Stimulated activated CD4-positive, alpha-beta T cell treated with anti-CD3 and anti-CD28 coated beads, TNF-alpha, amount 100 ng/mL, for 1 hour (primary cell): ENCODE measurements at regions not wholly inside any gene's neighbourhood (a gene's known extent, or its start where the extent isn't known, plus 50 kb on each side); places are given as distances from the start of the nearest gene placed in this dataset.

Source experiments
- DNase-seq, 3 donors: peaks; one replicate each; pipeline ENCODE4 v3.0.0-alpha.2; 2020; ENCODE audit warnings: low read depth in 3 of 3, low spot score in 1 of 3

DNA sequence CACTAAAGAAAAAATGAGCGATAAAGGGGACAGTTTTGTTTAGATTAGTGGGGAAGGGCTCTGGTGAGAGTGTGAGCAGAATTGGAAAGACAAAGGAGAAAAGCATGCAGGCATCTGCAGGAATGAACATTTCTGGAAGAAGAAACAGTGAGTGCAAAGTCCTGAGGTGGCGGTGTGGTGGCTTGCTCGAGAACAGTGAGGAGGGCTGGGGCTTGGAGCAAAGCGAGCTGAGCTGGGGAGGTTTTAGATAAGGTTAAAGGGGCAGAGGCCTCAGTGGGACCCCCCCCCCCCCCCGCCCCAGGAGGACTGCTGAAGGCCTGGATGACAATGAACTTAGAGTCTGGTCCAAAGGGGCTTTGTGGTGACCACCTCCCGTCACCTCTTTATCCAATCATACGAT is 202.7 kb upstream of the MVB12B start:
- DNase-seq: no peak

DNA sequence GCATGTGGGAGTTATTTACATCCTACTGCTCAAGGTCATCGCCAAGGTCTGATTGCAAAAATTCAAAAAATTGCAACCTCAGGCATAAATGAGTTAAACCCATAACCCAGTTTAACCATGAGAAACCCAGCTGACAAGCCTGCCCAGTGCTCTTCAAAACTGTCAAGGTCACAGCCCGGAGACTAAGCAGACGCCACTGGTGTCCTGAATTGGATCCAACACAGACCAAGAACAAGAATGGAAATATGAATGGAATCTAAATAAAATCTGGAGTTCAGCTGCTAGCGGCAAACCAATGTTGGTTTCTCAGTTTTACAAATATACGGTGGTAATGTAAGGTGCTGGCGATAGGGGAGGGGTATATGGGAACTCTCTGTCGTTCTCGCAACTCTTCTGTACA is 201.5 kb upstream of the MVB12B start:
- no peak for DNase-seq

DNA sequence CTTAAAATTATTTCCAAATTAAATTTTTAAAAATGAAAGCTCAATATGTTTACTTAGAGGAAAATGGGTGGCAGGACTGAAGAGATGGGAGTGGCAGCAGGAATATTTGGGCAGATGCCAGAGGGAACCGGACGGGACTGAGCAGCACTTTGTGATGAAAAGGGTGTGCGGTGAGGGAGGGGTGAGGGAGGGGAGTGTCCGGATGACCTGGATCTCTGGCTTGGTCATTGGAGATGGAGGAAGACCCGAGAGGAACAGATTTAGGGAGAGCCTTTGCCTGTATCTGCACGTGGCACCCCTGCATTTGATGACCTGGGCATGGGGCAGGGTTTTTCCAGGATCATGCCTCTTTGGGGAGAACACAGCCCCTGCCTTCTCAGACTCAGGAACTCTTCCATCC is 201.1 kb upstream of the MVB12B start:
- no peak for DNase-seq

DNA sequence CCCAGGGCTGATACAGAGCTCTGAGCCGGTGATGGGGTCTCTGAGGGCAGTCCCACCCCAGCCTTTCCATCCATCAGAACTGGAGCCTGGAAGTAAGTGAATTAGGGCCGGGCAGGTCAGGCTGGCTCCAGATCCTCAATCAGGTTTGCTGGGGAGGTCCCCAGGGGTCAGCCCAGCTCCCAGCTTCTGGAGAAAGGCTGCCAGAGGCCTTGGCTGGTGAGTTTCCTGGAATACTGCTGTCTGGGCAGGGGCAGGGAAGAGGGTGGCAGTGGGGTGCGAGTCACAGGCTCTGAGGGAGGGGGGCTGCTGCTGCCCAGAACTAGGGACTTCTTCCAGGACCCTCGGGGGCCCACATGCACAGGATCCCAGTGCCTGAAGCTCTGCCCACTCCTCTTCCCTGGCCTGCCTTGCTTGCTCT is 200.6 kb upstream of the MVB12B start:
- DNase-seq: no peak

DNA sequence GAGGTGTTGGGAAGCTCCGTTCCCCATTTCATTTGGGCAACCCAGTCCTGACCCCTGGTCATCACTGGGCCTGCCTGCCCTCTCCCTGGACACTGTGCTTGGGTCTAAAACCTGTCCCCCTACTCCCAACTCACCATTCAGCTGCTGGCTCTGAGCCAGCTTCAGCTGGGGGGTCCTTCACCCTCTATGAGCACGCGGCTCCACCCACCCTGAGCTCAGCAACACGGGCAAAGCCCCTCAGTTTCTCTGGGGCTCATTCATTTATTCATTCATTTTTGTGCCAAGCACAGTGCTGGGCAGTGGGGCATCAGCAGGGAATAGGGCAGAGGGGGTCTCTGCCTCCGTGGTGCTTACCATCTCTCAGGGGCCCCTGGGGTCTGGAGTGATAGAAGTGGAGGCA is 199.8 kb upstream of the MVB12B start:
- no peak for DNase-seq

DNA sequence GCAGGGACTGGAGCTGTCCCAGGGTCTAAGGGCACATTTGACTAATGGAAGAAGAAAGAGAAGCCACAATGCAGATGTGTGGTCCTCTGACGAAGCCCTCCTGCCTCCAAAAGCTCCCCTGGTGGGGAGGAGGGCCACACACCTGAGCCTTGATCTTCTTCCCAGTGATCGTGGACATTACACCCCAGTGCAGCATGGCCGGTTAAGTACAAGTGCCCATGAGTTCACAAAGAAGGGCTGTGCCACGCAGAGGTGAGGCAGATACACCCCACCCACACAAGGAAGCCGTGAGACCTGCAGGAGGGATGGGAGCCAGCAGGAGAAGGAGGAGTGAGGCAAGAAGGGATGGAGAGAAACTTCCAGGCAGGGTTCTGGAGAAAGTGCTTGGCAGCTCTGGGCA is 199.0 kb upstream of the MVB12B start:
- no peak for DNase-seq

DNA sequence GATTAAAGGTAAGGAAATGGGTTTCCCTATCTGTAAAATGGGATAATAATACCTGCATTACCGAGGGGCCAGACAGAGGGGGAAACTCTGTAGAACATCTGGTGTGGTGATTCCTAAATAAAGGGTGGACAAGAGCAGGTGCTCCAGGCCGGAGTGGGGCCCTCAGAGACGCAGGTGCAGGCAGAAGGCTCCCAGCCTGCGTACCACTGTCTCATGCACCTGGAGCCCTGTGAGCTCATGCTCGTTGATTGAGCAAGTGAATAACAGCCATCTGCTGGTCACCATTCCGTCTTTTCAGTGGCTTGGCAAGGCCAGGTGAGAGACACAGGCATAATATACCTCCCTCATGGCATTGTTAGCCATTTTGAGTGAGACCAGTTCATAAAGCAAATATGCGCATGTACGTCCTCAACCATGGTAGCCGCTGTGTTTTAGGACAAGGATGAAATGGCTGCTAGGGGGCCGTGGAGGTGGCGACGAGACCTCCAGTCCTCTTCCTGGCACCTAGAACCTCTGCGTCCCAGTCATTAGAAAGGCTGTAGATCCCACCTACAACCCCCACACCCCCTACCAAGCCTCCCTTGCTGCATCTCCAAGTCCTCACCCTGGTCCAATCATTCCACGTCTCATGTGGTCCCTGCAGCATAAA is 198.0 kb upstream of the MVB12B start:
- no peak for DNase-seq

DNA sequence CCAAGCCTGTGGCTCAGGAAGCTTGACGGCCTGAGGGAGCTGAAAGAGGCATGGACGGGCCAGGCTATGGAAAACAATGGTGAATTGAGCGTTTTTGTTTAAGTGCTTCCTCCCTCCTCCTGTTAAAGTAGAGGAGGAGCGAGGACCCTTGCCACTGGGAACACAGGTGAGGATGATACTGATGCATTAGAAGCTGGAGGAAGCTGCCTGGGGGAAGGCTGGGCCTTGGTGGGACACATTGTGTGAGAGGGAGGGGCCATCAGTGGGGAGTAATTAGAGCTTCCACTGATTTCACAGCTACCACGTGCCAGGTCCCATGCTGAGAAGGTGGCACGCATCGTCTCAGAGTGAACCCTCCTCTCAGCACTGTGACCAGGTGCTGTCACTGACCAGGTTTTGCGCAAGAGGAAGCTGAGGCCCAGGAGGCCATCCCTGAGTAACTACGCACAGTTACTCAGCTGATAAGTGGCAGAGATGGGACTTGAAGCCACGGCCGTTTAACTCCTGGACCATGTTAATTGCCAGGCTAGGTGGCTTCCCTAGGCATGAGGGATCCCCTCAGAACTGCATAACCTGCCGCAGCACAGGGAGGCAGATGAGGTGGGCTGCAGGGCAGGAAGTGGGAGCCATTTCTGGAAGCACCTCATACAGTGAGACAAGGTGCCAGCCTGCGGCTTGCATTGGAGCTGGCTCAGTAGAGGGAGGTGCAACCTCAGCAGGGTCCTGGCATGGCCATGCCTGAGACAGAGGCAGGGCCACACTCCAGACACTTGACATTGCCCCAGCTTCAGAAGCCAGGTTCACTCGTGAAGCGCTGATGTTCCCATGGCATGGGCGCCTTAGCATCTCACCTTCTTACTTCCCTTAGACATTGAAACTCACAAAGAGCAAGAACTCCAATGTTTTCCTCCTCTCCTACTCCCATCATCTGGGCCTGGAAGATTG is 195.3 kb upstream of the MVB12B start:
- DNase-seq: no peak

DNA sequence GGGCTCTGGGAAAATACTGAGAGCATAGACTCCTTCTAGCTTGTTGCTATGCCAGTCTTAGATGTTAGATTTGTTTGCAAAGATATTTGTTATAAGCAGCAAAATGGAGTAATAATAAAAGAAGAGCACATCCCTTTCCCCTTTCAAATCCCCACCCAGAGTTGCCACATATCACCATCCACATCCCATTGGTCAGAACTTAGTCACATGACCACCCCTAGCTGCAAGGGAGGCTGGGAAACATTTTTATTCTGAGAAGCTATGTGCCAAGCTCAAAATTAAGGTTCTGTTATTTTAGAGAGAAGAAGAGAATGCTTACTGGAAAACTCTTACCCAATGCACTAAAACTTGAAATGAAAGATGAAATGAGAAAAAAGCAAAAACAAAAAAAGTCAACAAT is 193.9 kb upstream of the MVB12B start:
- no peak for DNase-seq

DNA sequence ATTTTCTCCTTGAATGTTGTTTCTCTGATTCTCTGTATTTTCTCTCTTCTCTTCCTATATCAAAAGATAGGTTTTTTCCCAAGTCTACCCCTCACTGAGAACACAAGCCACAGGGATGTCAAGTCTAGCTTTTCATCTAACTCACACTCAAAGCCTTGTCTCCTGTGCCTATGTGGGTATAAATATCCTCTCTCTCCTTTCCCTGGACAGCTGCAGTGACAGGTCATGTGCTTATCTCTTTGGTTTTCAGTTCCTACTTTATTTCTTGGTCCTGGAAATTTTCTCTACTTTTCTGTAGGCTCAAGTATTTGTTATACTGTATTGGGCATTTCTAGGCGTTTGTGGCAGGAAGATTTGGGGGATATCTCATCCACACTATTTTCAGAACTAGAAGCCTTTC is 182.4 kb upstream of the MVB12B start:
- no peak for DNase-seq

DNA sequence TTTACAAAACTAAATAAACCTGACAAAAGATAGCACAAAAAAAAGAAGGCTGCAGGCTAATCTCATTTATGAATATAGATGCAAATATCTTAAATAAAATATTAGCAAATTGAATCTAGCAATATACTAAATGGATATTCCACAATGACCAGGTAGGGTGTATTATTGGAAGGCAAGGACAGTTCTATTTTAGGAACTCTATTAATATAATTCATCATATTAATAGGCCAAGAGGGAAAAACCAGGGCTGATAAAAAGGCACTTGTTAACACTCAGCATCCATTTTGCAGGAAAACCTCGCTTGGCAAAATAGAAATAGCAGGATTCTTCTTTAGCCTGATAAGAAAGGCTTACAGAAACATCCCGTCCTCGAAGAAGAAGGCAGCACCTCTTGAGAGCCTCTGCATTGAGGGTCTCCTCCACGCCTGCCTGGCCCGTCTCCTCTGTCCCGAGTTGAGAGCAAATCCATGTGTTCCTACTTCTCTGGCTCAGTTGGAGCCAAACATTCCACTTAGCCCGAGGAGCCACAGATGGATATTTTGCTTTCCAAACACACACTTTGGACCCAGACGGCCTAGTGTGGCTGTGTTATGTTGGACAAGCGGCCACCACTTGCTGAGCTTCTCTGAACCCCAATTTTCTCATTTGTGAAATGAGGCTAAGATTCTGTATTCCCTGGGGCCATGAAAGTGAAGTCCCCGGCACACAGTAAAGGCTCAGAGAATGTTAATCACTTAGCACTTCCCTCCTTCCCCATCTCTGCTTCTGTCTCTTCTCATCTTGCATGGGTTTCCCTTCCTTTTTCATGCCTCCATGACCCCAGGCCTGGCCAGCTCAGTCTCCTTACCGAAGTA is 181.8 kb upstream of the MVB12B start:
- DNase-seq: no peak

DNA sequence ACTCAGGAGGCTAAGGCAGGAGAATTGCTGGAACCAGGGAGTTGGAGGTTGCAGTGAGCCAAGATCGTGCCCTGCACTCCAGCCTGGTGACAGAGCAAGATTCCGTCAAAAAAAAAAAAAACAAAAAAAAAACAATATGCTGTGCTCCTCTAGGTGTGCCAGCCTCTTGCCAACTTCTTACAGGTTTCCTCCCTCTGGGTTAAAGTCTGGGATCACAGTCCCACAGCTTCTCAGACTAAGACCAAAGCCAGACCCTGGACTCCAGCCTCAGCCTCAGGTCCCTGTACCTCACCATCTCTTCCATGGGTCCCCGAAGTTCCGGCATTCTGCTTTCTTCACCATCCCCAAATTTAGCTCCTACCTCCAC is 180.8 kb upstream of the MVB12B start:
- no peak for DNase-seq

DNA sequence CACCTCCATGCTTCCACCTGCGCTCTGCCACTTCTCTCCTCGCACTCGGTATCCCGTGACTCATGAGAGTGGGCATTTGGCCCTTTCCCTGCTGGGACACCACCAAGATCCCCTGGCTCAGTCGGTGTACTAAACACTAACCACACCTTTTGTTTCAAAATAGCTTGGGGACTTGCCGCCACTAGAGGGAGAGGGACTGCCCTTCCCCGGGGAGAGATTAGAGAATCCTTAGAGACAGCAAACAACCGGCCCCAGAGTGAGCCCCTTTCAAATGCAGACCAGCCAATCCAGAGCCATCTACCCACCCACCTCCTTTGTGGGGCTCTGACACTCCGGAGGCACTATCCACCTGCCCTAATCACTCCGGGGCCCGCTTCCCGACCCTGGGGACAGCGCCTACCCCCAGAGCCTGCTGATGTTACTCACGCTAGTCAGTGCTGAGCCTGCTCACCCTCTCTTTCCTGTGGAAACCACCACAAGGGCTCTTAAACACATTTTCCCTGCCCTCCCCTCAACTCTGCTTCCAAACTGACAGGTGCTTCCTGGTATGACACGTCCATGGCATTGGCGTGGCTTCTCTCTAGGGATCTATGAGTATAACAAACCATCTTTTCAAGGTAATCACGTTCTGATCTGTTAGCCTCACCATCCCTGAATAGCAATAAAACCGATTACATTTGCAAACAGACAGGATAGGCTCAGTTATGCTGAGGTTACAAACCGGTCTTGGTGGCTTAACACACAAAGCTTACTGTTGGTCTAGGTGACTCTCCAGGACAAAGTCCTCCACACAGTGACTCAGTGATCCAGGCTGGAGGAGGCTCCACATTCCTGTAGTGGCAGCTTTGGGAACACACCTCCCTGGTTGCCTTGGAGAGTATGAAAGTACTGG is 180.1 kb upstream of the MVB12B start:
- no peak for DNase-seq

DNA sequence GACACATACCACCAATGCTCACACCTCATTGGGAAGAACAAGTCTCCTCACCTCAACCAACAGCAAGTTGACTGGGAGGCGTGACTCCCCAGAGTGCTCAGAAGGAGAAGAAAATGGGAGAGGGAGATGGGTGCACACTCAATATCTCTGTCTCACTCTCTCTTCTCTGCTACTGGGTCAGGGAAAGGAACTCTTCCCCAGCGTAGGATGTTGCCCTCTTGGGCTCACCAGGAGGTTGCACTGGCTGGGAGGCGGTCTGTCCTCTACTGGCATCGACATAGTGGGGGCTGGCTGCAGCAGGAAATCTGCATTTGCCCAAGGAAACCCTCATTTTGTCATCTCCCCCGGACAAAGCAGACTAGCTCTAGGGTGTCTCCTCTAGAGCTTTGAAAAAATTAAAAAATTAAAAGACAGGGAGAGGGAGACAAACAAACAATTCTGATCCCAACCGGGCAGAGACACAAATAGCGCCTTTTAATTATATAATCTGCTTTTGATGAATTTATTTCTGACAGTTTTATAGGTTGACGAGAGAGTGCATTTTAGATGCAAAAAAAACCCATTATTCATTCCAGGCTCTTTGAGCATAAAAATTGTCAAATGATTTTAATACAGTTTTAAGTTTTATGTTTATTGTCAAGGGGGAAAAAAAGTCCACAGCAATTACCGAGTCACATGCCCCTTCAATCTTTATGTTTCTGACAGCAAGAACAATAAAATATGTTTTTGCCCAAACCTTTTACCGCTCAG is 179.3 kb upstream of the MVB12B start:
- DNase-seq: no peak

DNA sequence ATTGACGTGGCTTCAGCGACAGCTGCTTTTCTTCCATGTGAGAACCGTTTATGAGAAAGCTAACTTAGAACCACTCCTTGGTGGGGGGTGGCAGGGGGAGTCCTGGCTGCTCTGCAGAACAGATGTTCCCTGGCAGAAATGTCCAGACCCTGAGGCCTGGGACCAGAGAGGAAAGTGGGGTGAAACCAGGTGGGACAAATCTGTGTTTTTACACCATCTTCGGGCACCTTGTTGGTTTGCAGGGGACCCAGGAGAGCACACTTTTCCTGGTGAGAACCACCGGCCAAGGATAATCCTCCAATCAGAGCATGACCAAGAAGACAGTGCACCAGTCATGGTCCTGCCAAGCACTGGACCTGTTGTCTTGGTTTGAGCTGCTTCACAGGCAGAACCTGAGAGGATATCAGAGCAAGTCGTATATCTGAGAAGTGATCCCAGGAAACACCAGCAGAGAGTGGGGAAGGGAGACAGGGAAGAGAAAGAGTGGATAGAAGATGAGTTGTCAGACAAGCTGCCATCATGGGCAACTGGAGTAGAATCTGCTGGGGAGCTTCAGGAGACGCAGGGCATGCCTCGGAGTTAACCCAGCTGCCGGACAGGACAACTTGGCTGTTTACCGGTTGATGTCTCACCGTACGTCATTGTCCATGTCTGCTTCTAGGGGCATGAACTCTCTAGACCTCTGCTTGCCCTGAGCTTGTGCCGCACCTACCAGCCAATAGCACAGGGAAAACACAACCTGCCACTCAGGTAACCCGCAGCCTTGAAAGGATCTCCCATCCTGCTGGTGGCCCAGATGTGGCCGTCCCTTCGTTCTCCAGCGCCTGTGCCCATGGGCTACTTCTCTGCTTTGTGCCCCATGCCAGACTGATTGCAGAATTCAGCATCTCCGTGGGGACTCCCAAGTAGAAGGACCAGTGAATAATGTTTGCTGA is 178.4 kb upstream of the MVB12B start:
- DNase-seq: no peak

DNA sequence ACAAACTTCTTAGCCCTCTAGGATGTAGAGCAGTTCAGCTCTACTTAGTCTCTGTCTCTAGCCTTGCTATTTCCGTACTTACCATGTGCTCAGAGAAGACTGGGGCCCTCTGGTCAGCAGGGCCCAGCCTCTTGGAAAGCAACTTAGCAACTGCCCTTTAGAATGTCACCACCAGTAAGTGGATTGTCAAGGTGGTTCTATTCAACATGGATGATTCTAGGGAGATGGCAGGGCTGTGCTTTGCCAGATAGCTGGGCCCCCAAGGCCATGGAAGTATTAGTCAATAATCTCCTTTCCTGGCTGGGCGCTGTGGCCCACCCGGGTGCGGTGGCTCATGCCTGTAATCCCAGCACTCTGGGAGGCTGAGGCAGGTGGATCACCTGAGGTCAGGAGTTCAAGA is 177.6 kb upstream of the MVB12B start:
- no peak for DNase-seq

DNA sequence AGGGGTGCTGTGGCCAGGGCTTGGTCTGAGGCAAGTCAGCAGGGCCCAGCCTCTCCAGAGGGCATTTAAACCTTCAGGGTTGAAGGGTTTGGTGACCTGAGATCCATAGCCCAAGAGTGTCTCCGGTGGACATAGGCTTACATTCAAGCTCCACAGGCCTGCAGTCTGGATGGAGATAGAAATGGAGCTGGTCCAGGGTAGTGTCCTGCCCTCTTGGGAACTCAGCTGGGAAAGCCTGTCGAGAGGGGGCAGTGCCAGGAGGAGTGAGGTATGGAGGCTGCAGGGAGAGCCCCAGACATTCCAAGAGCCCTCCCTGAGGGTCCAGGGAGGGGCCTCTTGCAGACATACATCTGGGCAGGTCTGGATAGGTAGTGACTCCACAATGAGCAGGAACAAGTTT is 177.0 kb upstream of the MVB12B start:
- DNase-seq: no peak

DNA sequence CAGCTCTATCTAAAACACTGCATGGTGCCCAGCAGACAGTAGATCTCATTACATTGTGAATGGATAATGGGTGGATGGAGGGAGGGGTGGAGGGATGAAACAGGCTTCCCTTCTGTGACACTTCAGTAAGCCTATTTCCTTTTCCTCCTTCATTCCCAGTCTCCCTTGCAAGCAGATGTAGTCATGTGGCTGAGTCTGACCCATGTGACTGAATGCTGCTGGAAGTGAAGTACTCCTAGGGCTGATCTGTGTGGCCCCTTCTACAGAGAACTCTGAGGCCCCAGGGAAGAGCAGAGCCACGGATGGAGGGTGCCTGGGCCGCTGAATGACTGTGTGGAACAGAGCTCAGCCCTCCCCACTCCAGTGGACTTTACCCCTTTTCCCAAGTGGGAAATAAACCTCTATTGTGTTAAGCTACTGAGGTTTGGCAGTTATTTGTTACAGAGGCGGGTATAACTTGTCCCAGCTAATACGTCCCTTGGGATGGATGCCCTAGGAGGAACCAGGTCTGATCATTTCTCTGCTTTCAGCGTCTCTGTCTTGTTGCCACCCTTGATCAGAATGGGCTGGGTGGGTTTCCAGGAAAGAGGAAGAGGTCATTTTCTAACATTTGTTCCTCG is 176.1 kb upstream of the MVB12B start:
- no peak for DNase-seq
